CD8-positive, alpha-beta memory T cell (primary cell): ENCODE measurements at regions not wholly inside any gene's neighbourhood (a gene's known extent, or its start where the extent isn't known, plus 50 kb on each side); places are given as distances from the start of the nearest gene placed in this dataset.

ENCODE experiments used
- CTCF ChIA-PET: fragments of 350-600 bp; sonication (Branson Sonifier 250); formaldehyde crosslinking; loops from one replicate; lab custom pipeline; 2021; ENCODE audit warnings: antibody characterized with exemption; lab: Charles Lee
- POLR2A ChIA-PET: fragments of 350-600 bp; sonication (Branson Sonifier 250); formaldehyde crosslinking; loops from one replicate; lab custom pipeline; 2021; ENCODE audit warnings: antibody characterized with exemption; lab: Charles Lee
- DNase-seq, 5 donors: peaks; one replicate each; pipeline versions ENCODE4 v3.0.0 to v3.0.0-alpha.2; 2020 to 2022; ENCODE audit warnings: mixed read lengths in 1 of 5
- H3K27ac ChIP-seq: one replicate; pipeline ENCODE4 v1.7.0; 2013; ENCODE audit warnings: low read depth, mild to moderate bottlenecking, low read length, moderate library complexity
- H3K27me3 ChIP-seq: 2 replicates; pipeline ENCODE4 v1.7.0; 2013; ENCODE audit warnings: low read length, mild to moderate bottlenecking; ENCODE audit not compliant: insufficient read depth, poor library complexity, severe bottlenecking
- H3K36me3 ChIP-seq: 2 replicates; pipeline ENCODE4 v1.7.0; 2013; ENCODE audit warnings: mild to moderate bottlenecking, low read length, moderate library complexity; ENCODE audit not compliant: insufficient read depth
- H3K4me1 ChIP-seq: 2 replicates; pipeline ENCODE4 v1.7.0; 2013; ENCODE audit warnings: mild to moderate bottlenecking, low read length, moderate library complexity; ENCODE audit not compliant: insufficient read depth
- H3K4me3 ChIP-seq: 2 replicates; pipeline ENCODE4 v1.7.0; 2013; ENCODE audit warnings: mild to moderate bottlenecking, low read length
- H3K9me3 ChIP-seq: 2 replicates; pipeline ENCODE4 v1.7.0; 2013; ENCODE audit warnings: mild to moderate bottlenecking, low read length
- H3K27ac Mint-ChIP-seq, 8 donors: one replicate each; pipeline ENCODE4 v1.8.0; 2020 to 2021; ENCODE audit warnings: mixed read lengths in 8 of 8, mild to moderate bottlenecking in 6 of 8, inconsistent platforms in 3 of 8, moderate library complexity in 3 of 8
- H3K27me3 Mint-ChIP-seq, 2 donors: one replicate each; pipeline ENCODE4 v1.8.0; 2020 to 2021; ENCODE audit warnings: mixed read lengths in 2 of 2, mild to moderate bottlenecking in 1 of 2, moderate library complexity in 1 of 2
- H3K36me3 Mint-ChIP-seq, 3 donors: one replicate each; pipeline ENCODE4 v1.8.0; 2020 to 2021; ENCODE audit warnings: mixed read lengths in 3 of 3, inconsistent platforms in 1 of 3, mild to moderate bottlenecking in 1 of 3
- H3K4me1 Mint-ChIP-seq, 3 donors: one replicate each; pipeline ENCODE4 v1.8.0; 2020 to 2021; ENCODE audit warnings: mixed read lengths in 3 of 3, inconsistent platforms in 1 of 3, mild to moderate bottlenecking in 1 of 3
- H3K4me3 Mint-ChIP-seq, 7 donors: one replicate each; pipeline ENCODE4 v1.8.0; 2020 to 2021; ENCODE audit warnings: mixed read lengths in 7 of 7, mild to moderate bottlenecking in 6 of 7, moderate library complexity in 4 of 7, inconsistent platforms in 2 of 7
- H3K9me3 Mint-ChIP-seq, 5 donors: one replicate each; pipeline ENCODE4 v1.8.0; 2020 to 2022; ENCODE audit warnings: mixed read lengths in 5 of 5, mild to moderate bottlenecking in 3 of 5, moderate library complexity in 2 of 5, inconsistent platforms in 1 of 5

DNA sequence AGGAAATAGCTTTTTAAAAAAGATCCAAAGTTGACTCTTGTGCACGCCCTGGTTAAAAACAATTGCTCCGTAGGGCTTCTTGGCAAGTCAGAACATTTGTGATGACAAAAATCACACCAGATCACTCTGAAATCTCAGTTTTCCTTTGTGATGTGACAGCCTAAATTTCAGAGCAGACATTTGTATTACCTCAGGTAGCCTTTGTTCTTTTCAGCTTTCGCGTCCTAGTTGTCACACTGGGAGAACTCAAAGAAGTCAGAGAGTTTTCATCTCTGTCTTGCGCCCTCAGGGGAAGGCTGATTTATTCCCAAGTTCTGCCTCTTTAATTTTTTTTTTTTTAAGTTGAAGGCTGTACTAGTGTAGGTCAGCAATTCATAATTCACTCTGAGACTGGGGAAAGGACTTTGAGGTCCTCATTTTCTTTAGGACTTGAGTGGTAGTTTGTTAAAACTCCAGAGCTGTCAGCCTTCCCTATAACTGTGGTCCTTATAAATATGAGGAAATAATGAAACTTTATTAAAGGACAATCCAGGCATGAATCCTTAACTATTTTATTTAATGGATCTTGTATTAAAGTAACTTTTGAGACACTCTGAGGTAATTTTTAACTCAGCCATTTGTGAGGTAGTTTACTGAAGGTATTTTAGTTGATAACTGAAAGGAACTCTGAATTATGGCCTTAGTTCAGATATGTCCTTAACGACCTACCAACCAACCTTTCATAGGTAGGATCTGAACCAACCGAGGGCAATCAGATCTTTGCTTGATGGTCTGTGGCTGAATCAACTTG, 525.1 kb upstream of the FAM98A start:
- no peak overlapping the region for H3K4me3 ChIP-seq
- no peak for DNase-seq
- ChIA-PET CTCF (no interaction called here), POLR2A (no interaction called here)
- H3K4me1 ChIP-seq, result no peaks in the 10 kb centered on the region
- no peaks in the 10 kb centered on the region for H3K36me3 Mint-ChIP-seq
- no peak overlapping the region for H3K4me3 Mint-ChIP-seq
- no peaks in the 10 kb centered on the region for H3K4me1 Mint-ChIP-seq
- H3K36me3 ChIP-seq, result no peaks in the 10 kb centered on the region
- H3K27ac Mint-ChIP-seq, result no peak overlapping the region
- H3K27me3 ChIP-seq, result no peaks in the 10 kb centered on the region
- peaks cover 0 to 5% (median 0%) of the 10 kb centered on the region in 5 donors for H3K9me3 Mint-ChIP-seq
- H3K9me3 ChIP-seq, result no peaks in the 10 kb centered on the region
- H3K27ac ChIP-seq, result no peak overlapping the region
- peaks cover 0 to 2% of the 10 kb centered on the region in 2 donors for H3K27me3 Mint-ChIP-seq

DNA sequence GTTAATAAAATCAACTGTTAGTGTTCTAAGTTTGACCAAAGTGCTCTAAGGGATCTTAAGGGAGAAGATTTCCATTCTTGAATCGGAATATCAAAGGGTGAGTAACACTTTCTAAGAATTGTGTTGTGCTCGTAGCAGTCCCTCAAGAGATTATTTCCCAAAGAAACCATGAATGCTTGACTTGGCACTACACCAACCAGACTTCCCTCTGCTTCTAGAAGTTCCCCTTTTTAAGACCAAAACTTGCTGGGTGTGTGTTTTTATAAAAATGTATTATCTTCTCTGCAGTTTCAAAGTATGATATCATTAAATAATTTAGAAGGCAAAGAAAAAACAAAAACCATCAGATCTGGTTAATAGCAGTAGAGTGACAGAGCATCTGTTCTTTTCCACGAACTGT, 522.0 kb upstream of the FAM98A start:
- POLR2A ChIA-PET, result no interaction called here
- no peak overlapping the region for H3K4me3 Mint-ChIP-seq
- H3K4me1 ChIP-seq, result no peaks in the 10 kb centered on the region
- H3K4me1 Mint-ChIP-seq, result no peaks in the 10 kb centered on the region
- H3K9me3 Mint-ChIP-seq, result peaks cover 0 to 5% (median 0%) of the 10 kb centered on the region in 5 donors
- no peak for DNase-seq
- H3K36me3 Mint-ChIP-seq, result no peaks in the 10 kb centered on the region
- CTCF ChIA-PET, result no interaction called here
- H3K27ac Mint-ChIP-seq, result no peak overlapping the region
- H3K36me3 ChIP-seq, result no peaks in the 10 kb centered on the region
- H3K27me3 Mint-ChIP-seq, result peaks cover 1% of the 10 kb centered on the region in 2 donors
- H3K27me3 ChIP-seq, result no peaks in the 10 kb centered on the region
- H3K27ac ChIP-seq, result no peak overlapping the region
- no peak overlapping the region for H3K4me3 ChIP-seq
- no peaks in the 10 kb centered on the region for H3K9me3 ChIP-seq

DNA sequence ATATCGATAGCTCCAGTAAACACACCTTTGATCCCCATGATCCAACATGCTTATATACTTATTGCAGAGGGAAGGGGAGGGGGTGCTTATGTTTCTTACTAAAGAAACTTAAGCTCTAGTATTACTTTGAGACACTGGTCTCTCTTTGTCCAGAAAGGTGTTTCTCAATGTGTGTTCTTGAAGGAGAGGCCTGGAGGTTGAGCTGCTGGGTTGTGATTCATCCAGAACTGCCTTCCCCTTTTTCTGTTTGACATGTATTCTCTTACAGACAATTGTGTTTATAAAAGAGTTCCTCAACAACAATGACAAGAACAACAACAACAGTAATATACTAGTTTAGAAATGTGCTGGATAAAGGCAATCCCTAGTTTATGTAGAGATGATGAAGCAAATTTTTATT, 516.0 kb upstream of the FAM98A start:
- Mint-ChIP-seq H3K4me3 (no peak overlapping the region), H3K27ac (no peak overlapping the region), H3K36me3 (no peaks in the 10 kb centered on the region), H3K27me3 (peaks cover 0 to 2% of the 10 kb centered on the region in 2 donors), H3K4me1 (no peaks in the 10 kb centered on the region), H3K9me3 (no peaks in the 10 kb centered on the region)
- no peak overlapping the region for H3K27ac ChIP-seq
- POLR2A ChIA-PET, result no interaction called here
- no peaks in the 10 kb centered on the region for H3K27me3 ChIP-seq
- H3K9me3 ChIP-seq, result no peaks in the 10 kb centered on the region
- CTCF ChIA-PET, result no interaction called here
- DNase-seq, result no peak
- H3K4me1 ChIP-seq, result no peaks in the 10 kb centered on the region
- H3K4me3 ChIP-seq, result no peak overlapping the region
- H3K36me3 ChIP-seq, result no peaks in the 10 kb centered on the region

DNA sequence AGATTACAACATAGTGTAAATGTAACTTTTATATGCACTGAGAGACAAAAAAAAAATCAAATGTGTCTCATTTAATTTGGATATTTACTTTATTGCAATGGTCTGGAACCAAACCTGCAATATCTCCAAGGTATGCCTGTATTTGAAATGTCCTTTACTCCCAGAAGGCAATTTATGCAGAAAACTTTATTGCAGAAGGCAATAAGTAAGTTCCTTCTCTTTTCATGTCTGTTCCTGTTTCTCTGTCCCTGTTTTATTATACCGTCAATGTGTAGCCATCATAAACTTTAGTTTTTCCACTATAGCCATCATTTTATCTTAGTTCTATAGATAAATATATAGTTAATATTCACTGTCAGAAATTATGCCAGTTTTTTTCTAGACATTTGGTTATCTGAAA, 513.1 kb upstream of the FAM98A start:
- ChIA-PET CTCF (no interaction called here), POLR2A (no interaction called here)

DNA sequence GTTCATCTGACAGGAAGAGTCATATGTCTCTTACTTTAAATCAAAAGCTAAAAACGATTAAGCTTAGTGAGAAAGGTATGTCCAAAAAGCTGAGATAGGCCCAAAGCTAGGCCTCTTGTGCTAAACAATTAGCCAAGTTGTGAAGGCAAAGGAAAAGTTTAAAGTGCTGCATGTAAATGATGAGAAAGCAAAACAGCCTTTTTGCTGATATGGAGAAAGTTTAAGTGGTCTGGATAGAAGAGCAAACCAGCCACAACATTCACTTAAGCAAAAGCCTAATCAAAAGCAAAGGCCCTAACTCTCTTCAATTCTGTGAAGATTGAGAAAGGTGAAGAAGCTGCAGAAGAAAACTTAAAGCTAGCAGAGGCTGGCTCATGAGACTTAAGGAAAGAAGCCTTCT, 511.3 kb upstream of the FAM98A start:
- POLR2A ChIA-PET, result no interaction called here
- CTCF ChIA-PET, result no interaction called here
- Mint-ChIP-seq H3K4me1 (no peaks in the 10 kb centered on the region), H3K36me3 (no peaks in the 10 kb centered on the region), H3K27me3 (no peaks in the 10 kb centered on the region), H3K27ac (no peak overlapping the region), H3K9me3 (no peaks in the 10 kb centered on the region), H3K4me3 (no peak overlapping the region)
- Histone ChIP-seq H3K4me1 (no peaks in the 10 kb centered on the region), H3K4me3 (no peak overlapping the region), H3K27ac (no peak overlapping the region), H3K9me3 (no peaks in the 10 kb centered on the region), H3K27me3 (no peaks in the 10 kb centered on the region), H3K36me3 (no peaks in the 10 kb centered on the region)
- no peak for DNase-seq

More for the DNA sequence above, 513.1 kb upstream of the FAM98A start:
- peaks cover 0 to 2% of the 10 kb centered on the region in 2 donors for H3K27me3 Mint-ChIP-seq
- no peak overlapping the region for H3K27ac Mint-ChIP-seq
- H3K36me3 Mint-ChIP-seq, result no peaks in the 10 kb centered on the region
- no peaks in the 10 kb centered on the region for H3K4me1 Mint-ChIP-seq
- H3K27me3 ChIP-seq, result no peaks in the 10 kb centered on the region
- H3K4me3 Mint-ChIP-seq, result no peak overlapping the region
- no peak for DNase-seq
- H3K27ac ChIP-seq, result no peak overlapping the region
- H3K9me3 Mint-ChIP-seq, result no peaks in the 10 kb centered on the region
- H3K4me1 ChIP-seq, result no peaks in the 10 kb centered on the region
- no peaks in the 10 kb centered on the region for H3K9me3 ChIP-seq
- no peak overlapping the region for H3K4me3 ChIP-seq
- H3K36me3 ChIP-seq, result no peaks in the 10 kb centered on the region

DNA sequence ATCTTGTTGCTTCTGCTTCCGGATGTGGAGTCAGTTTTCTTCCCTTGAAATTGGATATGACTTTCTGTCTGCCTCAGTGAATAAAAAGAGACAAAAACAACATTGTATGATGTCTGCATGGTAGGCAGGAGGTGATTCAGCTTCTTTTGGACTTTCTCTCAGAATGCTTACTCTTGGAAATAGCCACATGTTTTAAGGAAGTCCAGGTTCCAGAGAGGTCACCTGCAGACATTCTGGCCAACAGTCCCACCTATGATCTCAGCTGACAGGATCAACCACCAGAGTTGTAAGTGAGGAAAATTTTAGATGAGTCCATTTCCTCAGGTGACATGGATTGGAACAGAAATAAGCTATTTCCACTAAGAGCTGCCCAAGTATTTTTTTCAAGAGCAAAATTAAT, 508.7 kb upstream of the FAM98A start:
- H3K9me3 Mint-ChIP-seq, result no peaks in the 10 kb centered on the region
- CTCF ChIA-PET, result no interaction called here
- H3K36me3 Mint-ChIP-seq, result no peaks in the 10 kb centered on the region
- no peaks in the 10 kb centered on the region for H3K9me3 ChIP-seq
- H3K27ac Mint-ChIP-seq, result no peak overlapping the region
- no peaks in the 10 kb centered on the region for H3K4me1 Mint-ChIP-seq
- no peaks in the 10 kb centered on the region for H3K36me3 ChIP-seq
- H3K4me3 ChIP-seq, result no peak overlapping the region
- H3K27ac ChIP-seq, result no peak overlapping the region
- H3K4me1 ChIP-seq, result no peaks in the 10 kb centered on the region
- peaks cover 0 to 3% of the 10 kb centered on the region in 2 donors for H3K27me3 Mint-ChIP-seq
- DNase-seq, result no peak
- no peaks in the 10 kb centered on the region for H3K27me3 ChIP-seq
- H3K4me3 Mint-ChIP-seq, result no peak overlapping the region
- POLR2A ChIA-PET, result no interaction called here

DNA sequence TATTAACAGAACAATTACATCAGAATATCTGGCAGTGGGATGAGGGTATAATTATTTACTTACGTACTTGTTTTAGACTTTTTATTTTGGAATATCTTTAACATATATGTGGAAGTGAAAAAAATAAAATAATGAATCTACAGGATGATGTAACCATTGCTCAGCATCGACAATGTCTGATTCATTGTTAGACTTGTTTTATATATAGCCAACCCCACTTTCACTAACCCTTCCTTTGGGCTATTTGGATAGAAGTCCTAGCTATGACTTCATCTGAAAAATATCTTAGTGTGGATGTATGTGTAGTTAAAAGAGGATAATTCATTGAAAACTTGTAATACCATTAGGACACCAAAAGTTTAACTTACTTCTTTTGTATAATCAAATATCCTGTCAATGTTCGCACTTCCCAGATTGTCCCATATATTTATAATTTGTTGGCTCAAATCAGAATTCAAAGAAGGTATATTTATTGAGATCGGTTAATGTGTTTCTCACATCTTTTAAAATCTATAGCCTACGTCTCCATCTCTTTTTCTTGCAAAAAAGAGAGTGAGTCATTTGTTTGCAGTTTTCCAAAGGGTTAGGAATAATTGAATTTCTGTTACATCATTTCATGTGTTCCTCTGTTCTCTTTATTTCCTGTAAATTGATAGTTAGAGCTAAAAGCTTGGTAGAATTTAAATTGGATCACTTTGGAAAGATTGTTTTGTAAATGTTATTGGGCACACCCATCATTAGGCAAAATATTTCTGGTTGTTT, 506.1 kb upstream of the FAM98A start:
- CTCF ChIA-PET, result no interaction called here
- H3K36me3 Mint-ChIP-seq, result no peaks in the 10 kb centered on the region
- no peaks in the 10 kb centered on the region for H3K27me3 ChIP-seq
- H3K4me1 Mint-ChIP-seq, result peaks cover 0 to 1% (median 0%) of the 10 kb centered on the region in 3 donors
- peaks cover under 1 to 3% of the 10 kb centered on the region in 2 donors for H3K27me3 Mint-ChIP-seq
- H3K4me3 Mint-ChIP-seq, result no peak overlapping the region
- H3K9me3 ChIP-seq, result no peaks in the 10 kb centered on the region
- H3K9me3 Mint-ChIP-seq, result no peaks in the 10 kb centered on the region
- no peak for DNase-seq
- no peak overlapping the region for H3K27ac ChIP-seq
- H3K27ac Mint-ChIP-seq, result no peak overlapping the region
- POLR2A ChIA-PET, result no interaction called here
- no peaks in the 10 kb centered on the region for H3K4me1 ChIP-seq
- H3K4me3 ChIP-seq, result no peak overlapping the region
- H3K36me3 ChIP-seq, result no peaks in the 10 kb centered on the region

DNA sequence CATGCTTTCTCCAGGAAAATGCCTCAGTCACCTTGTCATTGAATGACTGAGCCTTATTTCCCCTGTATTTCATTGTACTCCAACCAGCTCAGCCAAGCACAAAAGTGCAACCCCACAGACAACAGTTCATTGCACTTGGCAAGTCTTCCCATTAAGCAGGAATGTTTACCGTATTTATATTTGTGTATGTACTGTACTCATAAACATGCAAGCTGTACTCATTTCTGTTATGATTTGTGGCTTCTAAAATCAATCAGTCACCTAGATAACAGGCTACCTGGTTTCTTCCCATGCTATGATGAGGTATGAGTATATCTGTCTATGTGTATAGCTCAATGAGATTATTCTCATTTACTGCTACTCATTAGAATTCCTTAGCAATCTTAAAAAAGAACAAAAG, 505.5 kb upstream of the FAM98A start:
- Mint-ChIP-seq H3K4me1 (peaks cover 0 to 1% (median 0%) of the 10 kb centered on the region in 3 donors), H3K27me3 (peaks cover 3% of the 10 kb centered on the region in 2 donors), H3K27ac (no peak overlapping the region), H3K9me3 (no peaks in the 10 kb centered on the region), H3K4me3 (no peak overlapping the region), H3K36me3 (no peaks in the 10 kb centered on the region)
- ChIA-PET CTCF (no interaction called here), POLR2A (no interaction called here)
- Histone ChIP-seq H3K9me3 (no peaks in the 10 kb centered on the region), H3K27me3 (no peaks in the 10 kb centered on the region), H3K4me1 (no peaks in the 10 kb centered on the region), H3K4me3 (no peak overlapping the region), H3K36me3 (no peaks in the 10 kb centered on the region), H3K27ac (no peak overlapping the region)
- no peak for DNase-seq
